ENCODE measurements at regions not wholly inside any gene's neighbourhood (a gene's known extent, or its start where the extent isn't known, plus 50 kb on each side); places are given as distances from the start of the nearest gene placed in this dataset.

- H3K27ac ChIP-seq = no peak overlapping the region
- no peak for FAIRE-seq
- H3K27me3 ChIP-seq = no peaks in the 10 kb centered on the region
- no peaks in the 10 kb centered on the region for H3K4me1 ChIP-seq
- ATAC-seq = no peak
- DNase-seq = no peak
- no peak for TF ChIP-seq CTCF (IDR thresholded peaks at IDR 0.05)
- 19 to 20% methylated on average over 1 of the region's 1 CpG for WGBS, 2 donors
- no peak overlapping the region for H3K4me3 ChIP-seq
- no peaks in the 10 kb centered on the region for H3K36me3 ChIP-seq
- intact Hi-C loops (cut with DNase I) = no loop called here
- H3K9me3 ChIP-seq = no peaks in the 10 kb centered on the region
These were observed 104.9 kb upstream of the DHX15 start for GRCh38 chr4:24689212-24689611.

DNA sequence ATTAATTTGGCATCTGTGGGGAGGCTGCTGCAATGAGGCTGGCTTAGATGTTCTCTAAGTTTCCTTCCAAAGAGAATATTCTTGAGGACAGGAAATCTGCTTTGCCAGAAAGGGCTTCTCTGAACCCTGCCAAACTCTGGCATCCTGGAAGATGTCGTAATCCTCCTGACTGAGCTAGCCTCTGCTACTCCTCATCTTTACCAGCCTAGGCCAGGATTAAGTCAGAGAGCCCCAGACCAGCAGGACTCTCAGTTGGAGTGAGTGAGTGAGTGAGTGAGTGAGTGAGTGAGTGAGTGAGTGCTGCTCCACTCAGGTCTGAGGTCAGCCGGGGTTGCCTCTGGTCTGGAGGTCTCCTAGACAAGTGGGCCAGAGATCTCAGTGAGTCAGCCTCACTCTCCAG lies 104.9 kb upstream of the SOD3 start:
- ATAC-seq (peak in 2 of 4 donors; percentile 19 to 25), DNase-seq (no peak), FAIRE-seq (no peak)
- Histone ChIP-seq H3K4me3 (no peak overlapping the region), H3K36me3 (no peaks in the 10 kb centered on the region), H3K27me3 (no peaks in the 10 kb centered on the region), H3K9me3 (no peaks in the 10 kb centered on the region), H3K27ac (no peak overlapping the region), H3K4me1 (no peaks in the 10 kb centered on the region)
- intact Hi-C loops (cut with DNase I) = loop anchor here in 2 of 3 donors (10.0 kb wide), 1 partner anchor 206 kb away; no protein-coding TSS in a partner anchor
- no peak for TF ChIP-seq CTCF (IDR thresholded peaks at IDR 0.05)
- 53 to 79% methylated on average over 2 of the region's 2 CpGs for WGBS, 2 donors

GRCh38 chr4:24693636-24694035 lies 101.7 kb upstream of the SOD3 start:
- Histone ChIP-seq H3K27ac (no peak overlapping the region), H3K36me3 (no peaks in the 10 kb centered on the region), H3K4me1 (no peaks in the 10 kb centered on the region), H3K4me3 (no peak overlapping the region), H3K27me3 (no peaks in the 10 kb centered on the region), H3K9me3 (no peaks in the 10 kb centered on the region)
- ATAC-seq (no peak), DNase-seq (no peak), FAIRE-seq (no peak)
- intact Hi-C loops (cut with DNase I) = loop anchor here in 2 of 3 donors (10.0 kb wide), 1 partner anchor 209 kb away; no protein-coding TSS in a partner anchor
- TF ChIP-seq CTCF (IDR thresholded peaks at IDR 0.05) = no peak

- no peak overlapping the region for H3K4me3 ChIP-seq
- H3K27ac ChIP-seq = no peak overlapping the region
- H3K27me3 ChIP-seq = no peaks in the 10 kb centered on the region
- no peaks in the 10 kb centered on the region for H3K4me1 ChIP-seq
- ATAC-seq (no peak), DNase-seq (no peak), FAIRE-seq (no peak)
- WGBS, 2 donors = 71 to 88% methylated on average over 1 of the region's 1 CpG
- TF ChIP-seq CTCF (IDR thresholded peaks at IDR 0.05) = no peak
- H3K9me3 ChIP-seq = no peaks in the 10 kb centered on the region
- H3K36me3 ChIP-seq = no peaks in the 10 kb centered on the region
- intact Hi-C loops (cut with DNase I) = no loop called here
These were observed 95.3 kb upstream of the SOD3 start for GRCh38 chr4:24700118-24700517.

- TF ChIP-seq CTCF (IDR thresholded peaks at IDR 0.05) = no peak
- no peaks in the 10 kb centered on the region for H3K36me3 ChIP-seq
- ATAC-seq (no peak), FAIRE-seq (no peak), DNase-seq (no peak)
- no peaks in the 10 kb centered on the region for H3K9me3 ChIP-seq
- no peaks in the 10 kb centered on the region for H3K4me1 ChIP-seq
- no peak overlapping the region for H3K27ac ChIP-seq
- intact Hi-C loops (cut with DNase I) = no loop called here
- H3K4me3 ChIP-seq = no peak overlapping the region
- no peaks in the 10 kb centered on the region for H3K27me3 ChIP-seq
- 62 to 64% methylated on average over 5 of the region's 5 CpGs for WGBS, 2 donors
These were observed 93.7 kb upstream of the SOD3 start for GRCh38 chr4:24701683-24702082.

Data from pancreas (tissue), 10 donors.